ENCODE measurements at regions not wholly inside any gene's neighbourhood (a gene's known extent, or its start where the extent isn't known, plus 50 kb on each side); places are given as distances from the start of the nearest gene placed in this dataset.

- Histone ChIP-seq H3K9me3 (no peaks in the 10 kb centered on the region), H3K36me3 (no peaks in the 10 kb centered on the region), H3K4me3 (no peak overlapping the region), H3K27ac (no peak overlapping the region), H3K4me1 (no peaks in the 10 kb centered on the region), H3K27me3 (no peaks in the 10 kb centered on the region)
- TF ChIP-seq EP300 (IDR thresholded peaks at IDR 0.05): no peak
- no peak for TF ChIP-seq POLR2AphosphoS5 (IDR thresholded peaks at IDR 0.05)
- no peak for TF ChIP-seq POLR2A (IDR thresholded peaks at IDR 0.05)
- no peak for TF ChIP-seq CTCF (IDR thresholded peaks at IDR 0.05)
- intact Hi-C loops (cut with DNase I; ENCODE audit: low total_unique reads): no loop called here
- 65 to 82% (median 78%) methylated on average over 4 of the region's 4 CpGs for WGBS, 5 donors
- no peak for DNase-seq
These were observed 303.0 kb upstream of the LMCD1 start for GRCh38 chr3:8198605-8199004.

GRCh38 chr3:8200996-8201395 is 300.6 kb upstream of the LMCD1 start:
- no peaks in the 10 kb centered on the region for H3K36me3 ChIP-seq
- no peaks in the 10 kb centered on the region for H3K4me1 ChIP-seq
- intact Hi-C loops (cut with DNase I; ENCODE audit: low total_unique reads): no loop called here
- DNase-seq: no peak
- WGBS, 5 donors: 85 to 93% (median 91%) methylated on average over 3 of the region's 3 CpGs
- H3K4me3 ChIP-seq: no peak overlapping the region
- H3K27ac ChIP-seq: no peak overlapping the region
- H3K27me3 ChIP-seq: no peaks in the 10 kb centered on the region
- H3K9me3 ChIP-seq: no peaks in the 10 kb centered on the region
- TF ChIP-seq POLR2AphosphoS5 (IDR thresholded peaks at IDR 0.05) (no peak), CTCF (IDR thresholded peaks at IDR 0.05) (no peak), POLR2A (IDR thresholded peaks at IDR 0.05) (no peak), EP300 (IDR thresholded peaks at IDR 0.05) (no peak)

GRCh38 chr3:8201886-8202285 is 299.7 kb upstream of the LMCD1 start:
- H3K4me1 ChIP-seq: no peaks in the 10 kb centered on the region
- WGBS, 5 donors: 61 to 75% (median 67%) methylated on average over 4 of the region's 4 CpGs

GRCh38 chr3:8204331-8204730 is 297.3 kb upstream of the LMCD1 start:
- Histone ChIP-seq H3K9me3 (no peaks in the 10 kb centered on the region), H3K27me3 (no peaks in the 10 kb centered on the region), H3K27ac (no peak overlapping the region), H3K4me3 (no peak overlapping the region), H3K36me3 (no peaks in the 10 kb centered on the region), H3K4me1 (no peaks in the 10 kb centered on the region)
- intact Hi-C loops (cut with DNase I; ENCODE audit: low total_unique reads): no loop called here
- TF ChIP-seq EP300 (IDR thresholded peaks at IDR 0.05): no peak
- no peak for TF ChIP-seq CTCF (IDR thresholded peaks at IDR 0.05)
- no peak for TF ChIP-seq POLR2A (IDR thresholded peaks at IDR 0.05)
- TF ChIP-seq POLR2AphosphoS5 (IDR thresholded peaks at IDR 0.05): no peak
- 65 to 95% (median 74%) methylated on average over 5 of the region's 5 CpGs for WGBS, 5 donors
- DNase-seq: no peak

More at GRCh38 chr3:8201886-8202285, 299.7 kb upstream of the LMCD1 start:
- Histone ChIP-seq H3K36me3 (no peaks in the 10 kb centered on the region), H3K9me3 (no peaks in the 10 kb centered on the region), H3K4me3 (no peak overlapping the region), H3K27me3 (no peaks in the 10 kb centered on the region), H3K27ac (no peak overlapping the region)
- DNase-seq: peak in 1 of 2 donors; percentile 19
- intact Hi-C loops (cut with DNase I; ENCODE audit: low total_unique reads): no loop called here
- no peak for TF ChIP-seq POLR2AphosphoS5 (IDR thresholded peaks at IDR 0.05)
- no peak for TF ChIP-seq CTCF (IDR thresholded peaks at IDR 0.05)
- TF ChIP-seq POLR2A (IDR thresholded peaks at IDR 0.05): no peak
- no peak for TF ChIP-seq EP300 (IDR thresholded peaks at IDR 0.05)

All from stomach (tissue), 8 donors.